HG02623 (cell line): ENCODE measurements at regions not wholly inside any gene's neighbourhood (a gene's known extent, or its start where the extent isn't known, plus 50 kb on each side); places are given as distances from the start of the nearest gene placed in this dataset.
"Not testable (repeated sequence)": the region's sequence is repeated elsewhere in the genome, so short reads cannot be mapped to it uniquely, and the experiment has no call there.

Experiments
- ATAC-seq: cut with Tn5 transposase; IDR thresholded peaks from one replicate; pipeline ENCODE4 v1.9.1; 2021; ENCODE audit warnings: moderate library complexity; ENCODE audit not compliant: unreplicated experiment

DNA sequence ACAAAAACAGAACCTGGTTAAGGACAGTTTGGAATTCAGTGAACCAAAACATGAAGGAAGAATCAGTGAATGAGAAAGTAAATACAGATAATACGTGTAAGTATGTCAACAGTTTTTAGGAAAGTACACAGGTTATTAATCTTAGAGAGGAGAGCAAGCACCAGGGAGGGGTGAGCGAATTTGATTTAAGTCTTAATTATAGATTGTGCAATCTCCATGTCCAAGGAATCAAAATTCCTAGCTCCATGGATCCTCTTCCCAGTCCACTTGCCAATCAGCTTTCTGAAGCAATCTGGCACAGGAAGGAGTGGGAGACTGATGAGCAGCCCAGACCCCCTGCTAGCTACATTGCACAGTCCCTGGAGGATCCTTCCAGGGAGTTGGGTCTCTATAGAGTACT lies 346.4 kb downstream of the SETD4 start:
- ATAC-seq, result no peak

DNA sequence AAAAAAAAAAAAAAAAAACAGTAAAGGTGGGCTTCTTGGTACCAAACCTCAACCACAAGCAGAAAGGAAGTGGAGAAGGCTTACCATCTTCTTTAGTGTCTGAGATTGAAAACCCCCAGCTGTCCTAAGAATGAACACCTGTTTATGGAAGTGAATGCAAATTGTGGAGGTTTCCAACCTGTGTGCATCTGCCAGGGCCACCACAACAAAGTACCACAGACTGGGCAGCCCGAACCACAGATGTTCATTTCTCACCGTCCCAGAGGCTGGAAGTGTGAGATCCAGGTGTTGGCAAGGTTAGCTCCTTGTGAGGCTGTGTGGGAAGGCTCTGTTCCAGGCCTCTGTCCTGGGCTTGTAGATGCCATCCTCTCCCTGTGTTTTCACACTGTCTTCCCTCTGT lies 348.7 kb downstream of the SETD4 start:
- ATAC-seq, result no peak

DNA sequence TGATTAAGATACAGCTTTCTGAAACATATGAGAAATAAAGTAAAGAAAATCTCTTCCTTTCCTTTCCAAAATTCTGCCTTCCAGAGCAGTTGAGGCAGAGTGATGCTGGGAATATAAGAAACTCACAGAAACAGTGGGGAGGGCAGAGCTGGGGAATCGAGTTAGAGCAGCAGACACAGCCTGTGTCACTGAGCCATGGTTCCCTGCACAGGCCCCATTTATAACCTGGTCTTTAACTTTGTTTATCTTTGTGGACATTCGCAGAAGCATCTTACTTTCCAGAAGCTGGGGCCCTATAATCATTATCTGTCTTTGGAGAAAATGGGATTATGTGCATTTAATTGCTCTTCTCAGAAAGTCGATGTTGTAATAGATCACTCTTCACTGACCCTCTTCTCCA lies 349.1 kb downstream of the SETD4 start:
- no peak for ATAC-seq

DNA sequence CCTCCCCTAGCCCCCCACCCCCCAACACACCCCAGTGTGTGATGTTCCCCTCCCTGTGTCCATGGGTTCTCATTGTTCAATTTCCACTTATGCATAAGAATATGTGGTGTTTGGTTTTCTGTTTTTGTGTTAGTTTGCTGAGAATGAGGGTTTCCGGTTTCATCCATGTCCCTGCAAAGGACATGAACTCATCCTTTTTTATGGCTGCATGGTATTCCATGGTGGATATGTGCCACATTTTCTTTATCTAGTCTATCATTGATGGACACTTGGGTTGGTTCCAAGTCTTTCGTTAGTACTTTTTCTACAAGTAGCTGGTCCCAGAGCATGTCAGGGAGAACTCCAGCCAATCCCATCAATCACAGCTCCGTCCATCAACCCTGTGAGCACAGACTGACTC lies 350.3 kb downstream of the SETD4 start:
- not testable (repeated sequence) for ATAC-seq

DNA sequence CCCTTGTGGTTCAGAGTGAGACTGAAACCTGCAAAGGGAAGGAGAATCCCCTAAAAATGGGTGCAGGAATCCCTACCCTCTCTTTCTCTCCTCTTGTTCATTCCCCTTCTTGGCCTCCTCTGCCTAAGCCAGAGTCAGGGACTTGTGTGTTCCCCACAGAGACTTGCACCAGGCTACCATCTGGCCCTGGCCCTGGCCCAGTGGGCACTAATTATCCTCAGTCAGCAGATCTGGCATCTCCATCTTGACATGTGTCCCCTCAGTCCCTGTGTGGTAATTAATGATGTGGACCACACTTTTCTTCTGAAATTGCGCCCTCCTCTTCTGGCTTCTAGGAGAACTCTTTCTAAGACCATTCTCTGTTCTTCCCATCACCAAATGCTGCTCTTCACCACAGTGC lies 354.4 kb downstream of the SETD4 start:
- no peak for ATAC-seq

DNA sequence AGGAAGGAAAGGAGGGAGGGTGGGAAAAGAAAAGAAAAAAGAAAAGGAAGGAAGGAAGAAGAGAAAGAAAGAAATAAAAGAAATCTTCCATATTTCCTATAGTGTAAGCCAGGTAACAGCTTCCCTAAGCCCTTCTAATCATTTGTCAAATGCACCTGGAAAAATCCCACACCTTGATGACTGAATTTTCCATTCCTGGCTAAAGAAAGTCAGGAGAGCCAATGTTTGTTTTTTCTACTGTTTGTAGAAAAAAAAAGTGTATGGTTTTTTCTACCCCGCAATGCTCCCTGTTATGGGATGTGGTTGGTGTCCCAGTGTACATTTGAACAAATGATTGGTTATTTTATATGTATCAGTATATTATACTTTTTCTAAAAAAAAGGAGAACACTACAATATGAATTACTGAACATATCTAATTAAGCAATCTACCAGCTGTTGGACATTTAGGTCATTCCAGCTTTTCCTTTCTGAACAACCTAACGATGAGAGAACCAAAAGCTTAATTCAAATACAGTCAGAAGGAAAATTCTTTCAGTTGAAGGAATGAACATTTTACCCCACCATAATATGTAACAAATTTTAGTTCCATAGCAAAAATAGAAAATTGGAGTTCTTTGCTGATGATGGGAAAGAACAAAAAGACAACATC lies 355.0 kb downstream of the SETD4 start:
- ATAC-seq, result no peak

DNA sequence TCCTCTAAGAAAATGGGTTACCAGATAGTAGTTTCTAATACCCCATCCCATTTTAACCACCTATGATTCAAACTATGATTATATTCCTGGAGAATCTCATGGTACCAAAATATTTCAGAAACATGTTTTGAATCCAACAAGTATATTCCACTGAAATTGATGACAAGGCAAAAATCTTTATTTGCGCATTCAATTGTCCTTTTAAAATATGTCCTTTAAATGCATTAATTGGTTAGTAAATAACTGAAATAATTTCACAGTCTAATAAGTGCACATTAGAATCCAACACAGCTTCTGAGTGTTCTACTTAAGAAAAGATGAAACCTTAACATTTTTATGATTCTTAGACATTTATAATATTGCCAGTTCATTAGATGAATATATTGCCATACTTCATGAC lies 356.6 kb downstream of the SETD4 start:
- no peak for ATAC-seq

DNA sequence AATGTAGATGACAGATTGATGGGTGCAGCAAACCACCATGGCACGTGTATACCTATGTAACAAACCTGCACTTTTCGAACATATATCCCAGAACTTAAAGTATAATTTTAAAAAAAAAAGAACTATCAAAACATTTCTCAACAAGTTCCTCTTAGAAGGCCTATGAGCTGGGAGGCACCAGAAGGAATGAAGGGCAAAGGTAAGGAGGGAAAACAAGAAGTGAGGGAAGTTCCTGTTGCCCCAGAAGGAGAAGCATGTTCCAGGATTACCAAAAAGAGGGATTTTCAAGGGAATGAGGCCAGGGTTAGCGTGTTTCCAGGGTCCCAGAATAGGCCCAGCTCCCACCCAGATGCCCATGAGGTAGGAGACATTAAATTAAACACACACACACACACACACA lies 361.0 kb downstream of the SETD4 start:
- no peak for ATAC-seq

DNA sequence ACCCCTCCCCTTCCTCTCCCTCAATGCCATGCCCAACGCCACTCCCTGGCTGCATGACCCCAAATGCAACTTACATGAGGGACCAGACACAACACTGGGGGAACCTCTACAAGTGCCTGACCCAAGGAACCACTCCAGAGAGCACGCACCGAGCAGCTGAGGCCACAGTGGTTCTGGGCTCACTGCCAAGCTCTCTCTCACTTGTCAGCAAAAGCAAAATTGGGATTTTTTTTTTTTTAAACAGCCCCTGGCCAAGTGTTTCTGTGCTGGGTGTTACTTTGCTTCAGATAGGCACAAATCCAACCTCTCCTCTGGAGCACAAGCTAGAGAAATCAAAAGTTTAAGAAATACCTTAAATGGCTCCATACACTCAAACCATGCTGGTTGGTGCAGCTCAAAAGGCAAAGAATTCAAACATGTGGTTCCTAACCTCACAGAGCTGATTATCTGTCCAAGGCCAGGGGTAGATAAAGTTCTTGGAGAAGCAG lies 363.0 kb downstream of the SETD4 start:
- no peak for ATAC-seq

DNA sequence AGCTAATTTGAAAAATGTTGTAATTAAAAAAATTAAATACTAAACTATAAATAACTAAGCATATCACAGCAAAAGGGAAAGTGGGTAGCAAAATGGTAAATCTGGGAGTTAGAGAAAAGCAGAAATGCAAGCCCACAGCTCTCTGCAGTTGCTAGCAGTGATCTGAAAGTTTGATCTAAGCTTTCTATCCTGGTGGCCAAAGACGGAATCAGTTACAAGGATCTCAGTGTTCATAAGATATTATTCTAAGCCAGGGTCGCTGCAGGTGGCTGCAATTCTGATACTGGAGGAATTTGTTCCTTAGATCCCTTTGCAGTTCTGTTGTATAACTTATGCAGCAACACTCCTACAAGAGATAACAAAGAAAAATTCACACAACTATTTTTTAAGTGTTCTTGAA lies 363.7 kb downstream of the SETD4 start:
- ATAC-seq, result no peak

DNA sequence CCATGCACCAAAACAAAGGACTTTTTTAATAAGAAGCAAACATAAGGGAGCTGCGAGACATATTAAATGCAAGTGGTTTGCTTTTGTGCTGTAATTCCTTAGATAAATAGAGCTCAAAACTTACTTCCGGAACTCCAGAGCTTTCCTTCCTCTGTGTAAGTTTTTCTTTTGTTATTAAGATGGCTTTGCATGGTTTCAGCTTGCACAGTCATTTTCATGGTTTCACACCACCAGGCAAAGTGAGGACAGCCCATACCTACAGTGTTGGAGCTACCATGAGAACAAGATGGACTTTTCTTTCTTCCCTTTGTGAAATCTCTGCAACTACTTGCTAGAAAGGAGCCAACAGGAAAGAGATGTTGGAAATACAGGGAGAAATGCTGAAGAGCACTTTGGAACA lies 368.0 kb downstream of the SETD4 start:
- no peak for ATAC-seq

DNA sequence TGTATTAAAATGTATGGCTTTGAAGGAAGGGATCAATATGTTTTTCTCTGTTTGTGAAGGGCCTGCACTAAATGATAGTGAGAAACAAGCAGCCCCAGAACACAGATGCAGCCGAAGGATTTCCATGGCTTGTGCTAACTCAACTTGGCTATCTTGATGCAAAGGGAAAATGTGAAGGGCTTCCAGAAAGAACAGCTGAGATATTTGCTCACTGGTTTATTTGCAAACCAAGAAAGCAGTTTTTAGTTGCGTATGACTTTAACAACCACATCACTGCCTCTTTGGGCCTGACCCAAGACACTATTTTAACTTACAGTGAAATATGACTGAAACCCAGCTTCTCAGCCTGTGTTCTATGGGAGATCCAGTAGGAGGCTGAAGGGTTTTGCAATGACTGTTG lies 369.9 kb downstream of the SETD4 start:
- no peak for ATAC-seq

DNA sequence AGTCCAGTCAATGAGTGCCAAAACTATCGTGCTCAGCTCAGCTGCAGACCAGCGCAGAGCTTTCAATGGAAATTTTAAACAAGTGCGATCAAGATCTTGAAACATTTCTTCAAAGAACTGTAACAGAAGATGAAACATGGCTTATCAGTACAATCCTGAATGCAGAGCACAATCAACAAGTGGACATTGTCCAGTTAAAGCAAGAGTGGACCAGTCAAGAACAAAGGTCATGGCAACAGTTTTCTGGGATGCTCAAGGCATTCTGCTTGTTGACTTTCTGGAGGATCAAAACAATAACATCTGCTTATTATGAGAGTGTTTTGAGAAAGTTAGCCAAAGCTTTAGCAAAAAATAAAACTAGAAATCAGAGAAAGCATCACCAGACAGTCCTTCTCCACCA lies 374.2 kb downstream of the SETD4 start:
- ATAC-seq, result no peak

DNA sequence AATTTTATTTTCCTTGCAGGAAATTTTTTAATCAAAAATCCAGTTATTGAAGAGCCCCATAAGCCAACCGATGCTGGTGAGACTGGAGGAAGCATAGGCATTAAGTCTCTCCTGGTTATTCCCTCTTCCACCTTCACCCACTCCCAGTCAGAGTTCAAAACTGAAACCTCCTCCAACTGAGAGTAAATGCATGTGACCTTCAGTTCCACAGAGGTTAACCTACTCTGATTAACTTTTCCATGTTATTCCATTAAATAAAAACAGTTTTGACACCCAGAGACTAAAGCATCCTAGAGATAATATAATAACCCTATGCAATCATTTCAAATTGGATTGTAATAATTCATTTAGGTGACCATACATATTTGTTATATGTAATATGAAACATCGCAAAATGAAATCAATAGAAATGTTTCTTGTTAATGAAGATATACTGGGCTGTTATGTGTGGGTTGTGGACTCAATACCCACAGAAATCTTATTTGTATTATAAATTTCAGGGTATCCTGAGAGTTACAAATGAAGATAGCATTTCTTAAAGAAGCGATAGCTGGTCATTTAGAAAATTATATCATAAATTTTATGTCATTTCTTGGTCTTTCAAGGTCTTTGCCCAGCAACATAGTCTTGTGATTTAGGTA lies 376.5 kb downstream of the SETD4 start:
- ATAC-seq, result no peak

DNA sequence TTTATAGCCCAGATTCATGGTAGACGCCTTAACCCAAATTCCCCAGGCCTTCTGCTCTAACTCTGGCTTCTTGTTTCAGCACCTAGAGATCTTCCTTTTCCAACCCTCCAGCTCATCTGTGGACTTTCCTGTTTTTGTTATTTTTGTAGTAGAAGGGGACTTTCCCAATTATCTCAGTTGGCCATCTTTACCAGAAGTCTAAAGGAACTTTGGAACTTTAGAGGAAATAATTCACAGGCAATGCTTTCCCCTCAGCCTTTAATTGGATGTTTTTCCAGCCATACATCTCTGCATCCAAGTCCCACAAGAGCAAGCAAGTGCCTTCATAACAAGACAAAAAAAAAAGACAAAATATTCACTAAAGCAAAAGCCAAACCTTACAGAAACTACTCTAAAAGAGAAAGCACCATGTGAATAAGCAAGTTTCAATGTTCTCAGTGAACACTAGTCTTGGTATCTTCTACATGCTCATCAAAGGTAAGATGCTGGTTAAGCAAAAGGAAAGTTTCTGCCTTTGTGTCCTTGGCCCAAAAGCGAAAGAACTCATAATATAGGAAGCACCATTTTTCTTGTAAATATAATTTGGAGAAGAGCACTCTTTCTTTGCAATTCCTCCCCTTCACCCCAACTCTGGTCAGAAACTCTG lies 377.3 kb downstream of the SETD4 start:
- no peak for ATAC-seq

DNA sequence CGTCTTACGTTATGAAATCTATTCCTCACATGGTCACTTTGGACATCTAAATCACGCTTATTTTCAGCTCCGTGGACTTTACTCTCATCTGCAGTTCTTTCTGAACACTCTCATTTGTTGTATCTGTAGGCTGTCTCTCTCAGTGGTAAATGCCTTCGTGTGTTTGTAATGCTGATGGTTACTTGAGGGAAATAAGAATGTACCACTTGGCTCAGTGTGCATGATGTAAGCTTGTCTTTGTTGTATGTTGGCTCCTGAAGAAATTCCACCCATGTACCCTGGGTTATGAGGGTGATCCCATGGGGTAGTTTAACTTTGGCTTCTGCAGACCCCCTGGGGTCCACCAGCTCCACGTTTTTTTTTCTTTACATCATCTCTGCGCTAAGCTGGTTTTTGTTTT lies 378.4 kb downstream of the SETD4 start:
- ATAC-seq, result no peak

DNA sequence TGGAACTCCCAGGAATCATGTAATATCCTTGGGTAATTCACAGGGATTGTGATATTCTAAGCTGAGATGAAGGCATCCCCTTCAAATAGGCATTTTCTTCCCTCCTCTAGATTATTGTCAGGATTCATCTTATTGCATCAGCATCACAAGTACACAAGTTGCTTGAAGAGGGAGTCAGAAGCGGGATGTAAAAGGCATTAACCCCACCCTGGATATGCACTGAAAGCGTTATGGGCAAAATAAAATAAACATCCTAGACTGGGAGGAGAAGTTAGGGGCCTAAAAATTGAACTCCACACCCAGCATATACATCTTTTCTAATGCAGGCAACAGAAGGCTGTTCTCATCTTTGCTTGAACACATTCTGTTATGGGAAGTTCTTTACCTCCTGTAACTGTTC lies 381.2 kb downstream of the SETD4 start:
- no peak for ATAC-seq

DNA sequence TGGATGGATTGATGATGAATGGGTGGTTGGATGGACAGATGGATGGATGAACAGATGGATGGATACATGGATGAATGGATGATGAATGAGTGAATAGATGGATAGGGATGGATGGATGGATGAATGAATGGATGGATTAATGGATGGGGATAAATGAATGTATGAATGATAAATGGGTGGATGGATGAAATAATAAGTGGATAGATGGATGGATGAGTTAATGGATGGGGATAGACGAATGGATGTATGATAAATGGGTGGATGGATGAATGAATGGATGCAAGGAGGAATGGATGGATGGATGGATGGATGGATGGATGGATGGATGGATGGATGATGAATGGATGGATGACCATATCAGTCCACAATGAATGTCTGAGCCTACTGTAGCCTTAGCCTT lies 381.9 kb downstream of the SETD4 start:
- ATAC-seq, result no peak

DNA sequence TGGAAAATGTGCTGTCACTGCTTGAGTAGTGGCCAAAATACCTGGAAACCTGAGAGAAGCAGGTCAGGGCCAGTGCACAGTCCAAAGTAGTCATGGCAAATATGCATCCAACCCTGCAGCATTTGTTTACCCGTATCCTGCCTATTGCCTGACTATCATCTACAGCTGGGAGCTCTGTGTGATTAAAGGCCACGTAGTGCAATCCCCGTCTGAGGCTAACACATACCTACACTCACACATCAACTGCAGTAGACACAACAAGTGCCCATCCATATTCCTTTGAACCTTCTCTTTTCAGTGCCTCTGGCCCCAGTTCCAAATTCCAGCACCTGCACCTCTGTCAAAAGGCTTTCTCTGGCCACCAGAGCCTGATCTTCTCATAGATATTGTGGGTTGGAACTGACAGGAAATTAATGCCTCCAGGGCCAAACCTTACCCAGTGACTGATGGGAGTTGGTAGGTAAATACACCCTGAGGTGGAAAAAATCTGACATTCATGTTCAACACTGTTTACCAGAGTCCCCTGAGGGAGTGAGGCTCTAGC lies 383.0 kb downstream of the SETD4 start:
- no peak for ATAC-seq

DNA sequence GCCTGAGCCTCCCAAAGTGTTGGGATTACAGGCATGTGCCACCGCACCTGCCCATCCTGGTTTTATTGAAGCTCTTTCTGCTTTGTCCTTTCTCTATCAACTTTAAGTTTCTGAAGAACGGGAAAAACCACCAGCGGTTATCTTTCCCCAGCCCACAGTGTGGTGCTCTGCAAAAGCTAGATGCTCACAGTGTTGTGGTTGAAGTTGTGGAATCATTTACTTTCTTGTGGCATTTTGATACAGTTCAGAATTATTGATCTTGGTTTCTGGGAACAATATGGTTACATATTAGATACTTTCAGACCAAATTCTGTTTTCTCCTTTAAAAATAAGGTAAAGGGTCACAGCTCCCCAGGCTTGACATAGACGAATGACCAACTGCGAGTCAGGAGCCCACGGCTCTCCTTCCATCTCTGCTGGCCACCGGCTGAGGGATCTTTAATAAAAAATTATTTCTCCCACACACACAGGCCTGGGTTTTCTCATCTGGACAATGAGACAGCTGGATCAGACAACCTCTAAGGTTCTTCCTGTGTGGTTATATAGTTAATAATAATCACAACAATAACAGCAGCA lies 385.3 kb downstream of the SETD4 start:
- ATAC-seq, result no peak

DNA sequence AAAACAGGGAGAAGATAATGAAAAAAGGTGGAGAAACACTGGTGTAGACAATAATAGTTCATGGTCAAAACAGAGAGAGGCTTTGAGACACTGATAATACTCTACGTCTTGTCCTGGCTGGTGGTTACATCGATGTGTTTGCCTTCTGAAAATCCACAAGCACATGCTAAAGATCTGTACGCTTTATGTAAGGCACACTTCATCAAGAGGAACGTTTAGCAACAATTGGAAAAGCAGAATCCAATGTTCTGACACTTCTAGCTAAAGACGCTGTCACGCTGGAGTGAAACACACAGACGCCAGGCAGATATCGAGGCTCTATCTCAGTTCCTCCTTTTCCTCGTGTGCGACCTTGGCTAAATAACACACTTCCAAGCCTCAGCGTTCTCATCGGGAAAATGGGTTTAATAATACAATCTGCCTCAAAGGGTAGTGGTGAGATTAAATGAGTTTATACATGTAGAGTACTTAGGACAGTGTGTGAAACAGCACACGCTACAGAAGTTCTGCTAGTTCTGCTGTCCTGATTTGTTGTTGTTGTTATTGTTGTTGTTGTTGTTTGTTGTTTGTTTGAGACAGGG lies 386.1 kb downstream of the SETD4 start:
- no peak for ATAC-seq
